ENCODE measurements at regions not wholly inside any gene's neighbourhood (a gene's known extent, or its start where the extent isn't known, plus 50 kb on each side); places are given as distances from the start of the nearest gene placed in this dataset.

DNA sequence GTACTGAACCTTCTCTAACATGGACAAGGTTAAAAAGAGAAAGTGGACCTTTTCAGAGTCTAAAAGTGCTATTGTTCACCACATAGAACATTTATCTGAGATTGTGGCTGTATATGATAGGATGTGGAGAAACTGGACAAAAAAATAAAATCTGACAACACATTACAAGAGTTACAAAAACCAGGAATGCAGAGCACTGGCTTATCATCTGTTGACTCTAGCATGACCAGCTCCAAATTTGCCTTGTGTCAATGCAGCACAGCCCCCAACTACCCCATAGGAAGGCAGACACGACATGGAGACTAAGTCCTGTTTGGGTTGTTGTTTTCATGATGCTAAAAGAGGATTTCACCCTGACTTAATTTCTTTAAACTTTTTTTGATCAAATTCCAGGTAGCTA, 436.9 kb upstream of the MARCKS start:
- TF ChIP-seq CTCF (IDR thresholded peaks at IDR 0.05): no peak
- no peak for TF ChIP-seq POLR2A (IDR thresholded peaks at IDR 0.05)
